ENCODE measurements at regions not wholly inside any gene's neighbourhood (a gene's known extent, or its start where the extent isn't known, plus 50 kb on each side); places are given as distances from the start of the nearest gene placed in this dataset.
"Not testable (repeated sequence)": the region's sequence is repeated elsewhere in the genome, so short reads cannot be mapped to it uniquely, and the experiment has no call there.

GRCh38 chr3:140752499-140752898, 74.6 kb downstream of the TRIM42 start:
- no peak for DNase-seq

- no peak for DNase-seq
Measured at GRCh38 chr3:140753865-140754754, 76.2 kb downstream of the TRIM42 start.

GRCh38 chr3:140754936-140755335, 77.1 kb downstream of the TRIM42 start:
- no peak for DNase-seq

GRCh38 chr3:140756240-140757016, 78.6 kb downstream of the TRIM42 start:
- DNase-seq = no peak

- no peak for DNase-seq
Measured at GRCh38 chr3:140758791-140759444, 81.1 kb downstream of the TRIM42 start.

GRCh38 chr3:140760324-140761075, 82.6 kb downstream of the TRIM42 start:
- no peak for DNase-seq

GRCh38 chr3:140761076-140761639, 83.3 kb downstream of the TRIM42 start:
- no peak for DNase-seq

- no peak for DNase-seq
Measured at GRCh38 chr3:140762746-140763145, 84.9 kb downstream of the TRIM42 start.

- no peak for DNase-seq
Measured at GRCh38 chr3:140763532-140763931, 85.7 kb downstream of the TRIM42 start.

GRCh38 chr3:140765246-140765645, 87.4 kb downstream of the TRIM42 start:
- no peak for DNase-seq

GRCh38 chr3:140766465-140766864, 88.6 kb downstream of the TRIM42 start:
- DNase-seq = no peak

GRCh38 chr3:140767566-140767965, 89.7 kb downstream of the TRIM42 start:
- no peak for DNase-seq

- no peak for DNase-seq
Measured at GRCh38 chr3:140768941-140769340, 91.1 kb downstream of the TRIM42 start.

- DNase-seq = no peak
Measured at GRCh38 chr3:140769951-140770350, 92.1 kb downstream of the TRIM42 start.

GRCh38 chr3:140770977-140771667, 93.3 kb downstream of the TRIM42 start:
- no peak for DNase-seq

GRCh38 chr3:140777631-140778233, 99.9 kb downstream of the TRIM42 start:
- no peak for DNase-seq

- DNase-seq = no peak
Measured at GRCh38 chr3:140791368-140791767, 113.5 kb downstream of the TRIM42 start.

- DNase-seq = no peak
Measured at GRCh38 chr3:140794507-140794906, 116.6 kb downstream of the TRIM42 start.

- not testable (repeated sequence) for DNase-seq
Measured at GRCh38 chr3:140802898-140803297, 125.0 kb downstream of the TRIM42 start.

- no peak for DNase-seq
Measured at GRCh38 chr3:140809316-140809715, 131.5 kb downstream of the TRIM42 start.

All from bone marrow (tissue), 2 donors.